PC-3 (cell line): ENCODE measurements at regions not wholly inside any gene's neighbourhood (a gene's known extent, or its start where the extent isn't known, plus 50 kb on each side); places are given as distances from the start of the nearest gene placed in this dataset.

Experiments
- ATAC-seq: fragments of 200-7000 bp; cut with Tn5 transposase; 2 replicates; pipeline ENCODE4 v1.9.1; 2020; ENCODE audit warnings: mild to moderate bottlenecking, moderate library complexity
- BruUV-seq: library from RNA; stranded (reverse); fragments of 400-500 nt; replicated peaks from 2 replicates; lab custom pipeline; 2021; lab: Mats Ljungman, UMichigan
- CTCF ChIA-PET: fragments of 300-600 bp; sonication (Branson Sonifier 250); formaldehyde crosslinking; loops from one replicate; lab custom pipeline; 2022; ENCODE audit warnings: antibody characterized with exemption; lab: Charles Lee
- POLR2A ChIA-PET: fragments of 300-600 bp; sonication (Branson Sonifier 250); formaldehyde crosslinking; loops from one replicate; lab custom pipeline; 2022; ENCODE audit warnings: antibody characterized with exemption; ENCODE audit not compliant: unreplicated experiment; lab: Charles Lee
- DNase-seq: peaks from one replicate; pipeline ENCODE4 v3.0.0-alpha.2; 2015
- H2AFZ ChIP-seq: fragments of 300-600 bp; sonication (generic); 2 replicates; pipeline ENCODE4 v1.6.0; 2016; ENCODE audit warnings: antibody characterized with exemption, low read length
- H3F3A ChIP-seq: fragments of 300-600 bp; sonication (generic); one replicate; pipeline ENCODE4 v1.6.0; 2017; ENCODE audit warnings: antibody characterized with exemption, low read length, control low read depth, mild to moderate bottlenecking; ENCODE audit not compliant: unreplicated experiment
- H3K27ac ChIP-seq: fragments of 300-600 bp; sonication (generic); 2 replicates; pipeline ENCODE4 v1.5.1; 2016; ENCODE audit warnings: mild to moderate bottlenecking, low read length
- H3K27me3 ChIP-seq: fragments of 300-600 bp; sonication (generic); 2 replicates; pipeline ENCODE4 v1.6.1; 2016; ENCODE audit warnings: low read length, mixed read lengths
- H3K36me3 ChIP-seq: fragments of 300-600 bp; sonication (generic); 2 replicates; pipeline ENCODE4 v1.6.1; 2016; ENCODE audit warnings: low read depth, mixed run types, low read length, mixed read lengths
- H3K4me1 ChIP-seq: fragments of 300-600 bp; sonication (generic); 2 replicates; pipeline ENCODE4 v1.5.1; 2016; ENCODE audit warnings: low read length; ENCODE audit not compliant: insufficient read depth
- H3K4me2 ChIP-seq: fragments of 300-600 bp; sonication (generic); 2 replicates; pipeline ENCODE4 v1.6.0; 2016; ENCODE audit warnings: low read length
- H3K4me3 ChIP-seq: fragments of 300-600 bp; sonication (generic); 2 replicates; pipeline ENCODE4 v1.5.1; 2016; ENCODE audit warnings: mild to moderate bottlenecking, low read length, mixed read lengths
- H3K79me2 ChIP-seq: fragments of 300-600 bp; sonication (generic); 2 replicates; pipeline ENCODE4 v1.6.1; 2017; ENCODE audit warnings: low read length, mixed read lengths
- H3K9ac ChIP-seq: fragments of 300-600 bp; sonication (generic); 2 replicates; pipeline ENCODE4 v1.6.0; 2016; ENCODE audit warnings: mild to moderate bottlenecking, low read length
- H3K9me2 ChIP-seq: fragments of 300-600 bp; sonication (generic); replicated peaks from 2 replicates; pipeline ENCODE4 v1.6.1; 2016; ENCODE audit warnings: mixed run types, low read length, mixed read lengths
- H3K9me3 ChIP-seq: fragments of 300-600 bp; sonication (generic); 2 replicates; pipeline ENCODE4 v1.6.1; 2016; ENCODE audit warnings: low read length, mixed read lengths
- H4K20me1 ChIP-seq: fragments of 300-600 bp; sonication (generic); 2 replicates; pipeline ENCODE4 v1.6.1; 2016; ENCODE audit warnings: low read length, mixed read lengths
- EZH2 ChIP-seq: fragments of 300-600 bp; sonication (generic); IDR thresholded peaks from one replicate; pipeline ENCODE4 v1.6.1; 2017; ENCODE audit warnings: antibody characterized with exemption, mild to moderate bottlenecking, low read length; ENCODE audit not compliant: unreplicated experiment
- EZH2phosphoT487 ChIP-seq: fragments of 300-600 bp; sonication (generic); IDR thresholded peaks from 2 replicates; pipeline ENCODE4 v1.6.1; 2018; ENCODE audit warnings: mild to moderate bottlenecking, antibody characterized with exemption, low read length, borderline replicate concordance
- intact Hi-C: fragments of 100-400 bp; cut with micrococcal nuclease; formaldehyde crosslinking; loops from 2 replicates; pipeline ENCODE4 v1.9.0; 2023
- TF ChIP-seq, protein P1 (sequence below): fragments of 300-600 bp; sonication (generic); conservative IDR thresholded peaks from 2 replicates; pipeline ENCODE4 v1.5.1; 2017; ENCODE audit warnings: antibody characterized with exemption, low read depth, mild to moderate bottlenecking, low read length

DNA sequence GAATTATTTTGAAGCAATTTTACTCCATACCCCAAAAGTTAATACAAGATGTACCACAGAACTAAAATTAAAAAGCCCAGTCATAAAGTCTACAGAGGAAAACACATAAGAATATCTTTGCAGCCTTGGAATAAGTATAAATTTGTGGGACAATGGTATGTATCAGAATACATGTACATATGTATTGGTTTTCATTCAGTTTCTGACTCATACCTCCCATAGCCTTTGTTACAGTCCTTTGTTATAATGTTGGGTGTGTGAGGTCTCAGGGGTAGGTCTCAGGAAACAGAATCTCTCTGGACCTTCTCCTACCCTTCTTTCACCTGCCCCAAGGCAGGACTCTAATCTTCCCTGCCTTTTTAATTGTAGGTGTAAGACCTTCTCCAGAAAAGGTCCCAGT is 1370.7 kb upstream of the CDH2 start:
- no peak overlapping the region for H3K4me2 ChIP-seq
- H3K36me3 ChIP-seq: no peaks in the 10 kb centered on the region
- H3K4me1 ChIP-seq: no peaks in the 10 kb centered on the region
- H3F3A ChIP-seq: no peaks in the 10 kb centered on the region
- no peak overlapping the region for H3K9ac ChIP-seq
- H2AFZ ChIP-seq: no peak overlapping the region
- H3K4me3 ChIP-seq: no peak overlapping the region
- no peaks in the 10 kb centered on the region for H3K79me2 ChIP-seq
- POLR2A ChIA-PET: no interaction called here
- no TSS peak for BruUV-seq
- no peak for DNase-seq
- no peak overlapping the region for H3K27ac ChIP-seq
- intact Hi-C loops: no loop called here
- no peaks in the 10 kb centered on the region for H3K27me3 ChIP-seq
- no peaks in the 10 kb centered on the region for H3K9me3 ChIP-seq
- ATAC-seq: no peak
- CTCF ChIA-PET: no interaction called here
- TF ChIP-seq EZH2phosphoT487: no peak
- TF ChIP-seq EZH2: no peak
- TF ChIP-seq, protein P1, sequence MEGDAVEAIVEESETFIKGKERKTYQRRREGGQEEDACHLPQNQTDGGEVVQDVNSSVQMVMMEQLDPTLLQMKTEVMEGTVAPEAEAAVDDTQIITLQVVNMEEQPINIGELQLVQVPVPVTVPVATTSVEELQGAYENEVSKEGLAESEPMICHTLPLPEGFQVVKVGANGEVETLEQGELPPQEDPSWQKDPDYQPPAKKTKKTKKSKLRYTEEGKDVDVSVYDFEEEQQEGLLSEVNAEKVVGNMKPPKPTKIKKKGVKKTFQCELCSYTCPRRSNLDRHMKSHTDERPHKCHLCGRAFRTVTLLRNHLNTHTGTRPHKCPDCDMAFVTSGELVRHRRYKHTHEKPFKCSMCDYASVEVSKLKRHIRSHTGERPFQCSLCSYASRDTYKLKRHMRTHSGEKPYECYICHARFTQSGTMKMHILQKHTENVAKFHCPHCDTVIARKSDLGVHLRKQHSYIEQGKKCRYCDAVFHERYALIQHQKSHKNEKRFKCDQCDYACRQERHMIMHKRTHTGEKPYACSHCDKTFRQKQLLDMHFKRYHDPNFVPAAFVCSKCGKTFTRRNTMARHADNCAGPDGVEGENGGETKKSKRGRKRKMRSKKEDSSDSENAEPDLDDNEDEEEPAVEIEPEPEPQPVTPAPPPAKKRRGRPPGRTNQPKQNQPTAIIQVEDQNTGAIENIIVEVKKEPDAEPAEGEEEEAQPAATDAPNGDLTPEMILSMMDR: no peak
- no peaks in the 10 kb centered on the region for H4K20me1 ChIP-seq
- no peaks in the 10 kb centered on the region for H3K9me2 ChIP-seq

DNA sequence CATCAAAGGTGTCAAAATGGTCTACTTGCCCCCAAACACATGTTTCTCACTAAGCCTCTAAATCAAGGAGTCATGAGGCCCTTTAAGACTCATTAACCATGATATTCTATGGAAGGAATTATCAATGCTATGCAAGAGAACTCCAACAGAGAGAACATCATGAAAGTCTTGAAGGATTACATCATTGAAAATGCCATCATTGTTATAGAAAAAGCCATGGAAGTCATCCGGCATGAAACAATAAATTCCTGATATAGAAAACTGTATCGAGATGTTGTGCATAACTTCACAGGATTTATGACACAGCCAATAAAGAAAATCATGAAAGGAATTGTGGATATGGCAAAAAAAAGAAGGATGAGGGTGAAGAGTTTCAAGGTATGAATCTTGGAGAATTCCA is 1363.6 kb upstream of the CDH2 start:
- Histone ChIP-seq H3K4me1 (no peaks in the 10 kb centered on the region), H2AFZ (no peak overlapping the region), H3K27me3 (no peaks in the 10 kb centered on the region), H3F3A (no peaks in the 10 kb centered on the region), H3K9me2 (no peaks in the 10 kb centered on the region), H3K27ac (no peak overlapping the region), H3K4me3 (no peak overlapping the region), H3K9ac (no peak overlapping the region), H3K36me3 (no peaks in the 10 kb centered on the region), H3K4me2 (no peak overlapping the region), H3K9me3 (no peaks in the 10 kb centered on the region), H3K79me2 (no peaks in the 10 kb centered on the region), H4K20me1 (no peaks in the 10 kb centered on the region)
- ChIA-PET POLR2A (no interaction called here), CTCF (no interaction called here)
- no TSS peak for BruUV-seq
- intact Hi-C loops: no loop called here
- no peak for TF ChIP-seq EZH2phosphoT487
- TF ChIP-seq, protein P1: no peak
- TF ChIP-seq EZH2: no peak
- no peak for ATAC-seq
- no peak for DNase-seq

DNA sequence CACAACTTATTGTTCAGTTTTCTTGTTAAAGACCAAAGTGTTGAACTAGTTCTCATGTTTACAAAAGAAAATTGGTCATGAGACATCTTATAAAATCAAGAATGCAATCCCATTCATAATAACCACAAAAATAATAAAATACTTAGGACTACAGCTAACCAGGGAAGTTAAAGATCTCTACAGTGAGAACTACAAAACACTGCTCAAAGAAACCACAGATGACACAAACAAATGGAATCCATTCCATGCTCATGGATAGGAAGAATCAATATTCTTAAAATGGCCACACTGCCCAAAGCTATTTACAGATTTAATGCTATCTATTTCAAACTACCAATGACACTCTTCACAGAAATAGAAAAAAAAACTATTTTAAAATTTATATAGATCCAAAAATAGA is 1354.8 kb upstream of the CDH2 start:
- CTCF ChIA-PET: no interaction called here
- peak; percentile 32 for DNase-seq

More for the DNA sequence above, 1354.8 kb upstream of the CDH2 start:
- ATAC-seq: peak; percentile 29
- 0 out of 2 replicates have a peak, but pooled peaks cover 4% of the 10 kb centered on the region for H3K9me3 ChIP-seq
- H3F3A ChIP-seq: no peaks in the 10 kb centered on the region
- no peak for TF ChIP-seq EZH2phosphoT487
- TF ChIP-seq, protein P1: no peak
- no peak for TF ChIP-seq EZH2
- no peak overlapping the region for H3K27ac ChIP-seq
- BruUV-seq: no TSS peak
- H3K9me2 ChIP-seq: no peaks in the 10 kb centered on the region
- no peaks in the 10 kb centered on the region for H4K20me1 ChIP-seq
- H2AFZ ChIP-seq: no peak overlapping the region
- no peak overlapping the region for H3K4me2 ChIP-seq
- no peak overlapping the region for H3K4me3 ChIP-seq
- H3K36me3 ChIP-seq: no peaks in the 10 kb centered on the region
- POLR2A ChIA-PET: no interaction called here
- H3K9ac ChIP-seq: no peak overlapping the region
- H3K4me1 ChIP-seq: no peaks in the 10 kb centered on the region
- no peaks in the 10 kb centered on the region for H3K27me3 ChIP-seq
- no peaks in the 10 kb centered on the region for H3K79me2 ChIP-seq
- intact Hi-C loops: no loop called here
